ENCODE measurements at regions not wholly inside any gene's neighbourhood (a gene's known extent, or its start where the extent isn't known, plus 50 kb on each side); places are given as distances from the start of the nearest gene placed in this dataset.

DNA sequence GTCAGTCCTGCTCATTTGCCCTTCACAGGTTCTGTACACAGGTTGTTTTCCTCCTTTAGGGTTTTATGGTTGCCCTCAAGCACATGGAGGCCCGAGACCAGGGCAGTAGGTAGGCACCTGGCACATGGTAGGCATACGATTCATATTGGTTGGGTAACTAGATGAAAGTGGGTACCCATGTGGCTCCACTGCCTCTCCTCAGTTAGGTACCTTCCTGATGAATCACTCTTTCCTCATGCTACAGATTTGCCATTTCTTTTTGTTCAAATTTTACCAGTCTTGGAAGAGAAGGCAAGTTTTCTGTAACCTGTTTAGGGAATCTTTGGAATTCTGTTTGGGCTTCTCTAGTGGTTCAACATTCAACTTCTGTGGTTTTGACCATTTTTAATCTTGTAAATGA lies 121.3 kb downstream of the FHIP1A start:
- H3K9me3 Mint-ChIP-seq: peaks cover 2 to 7% (median 3%) of the 10 kb centered on the region in 7 donors
- intact Hi-C loops (cut with micrococcal nuclease): no loop called here
- no peaks in the 10 kb centered on the region for H3K79me2 ChIP-seq (ENCODE audit: insufficient read depth, low read length)
- no peak overlapping the region for H3K27ac ChIP-seq (ENCODE audit: low read depth in 1 of 2, low read length in 2 of 2)
- WGBS (ENCODE audit: insufficient coverage): no CpG with 5 or more reads among the region's 2 CpGs
- peaks cover 0 to 3% of the 10 kb centered on the region in 2 donors for H3K4me1 ChIP-seq (ENCODE audit: control insufficient read depth in 1 of 2, insufficient read depth in 2 of 2, low read length in 2 of 2)
- no peaks in the 10 kb centered on the region for H3K36me3 ChIP-seq (replicated peaks in 1 of 2; ENCODE audit: control insufficient read depth in 1 of 2, insufficient read depth in 2 of 2, low read length in 2 of 2)
- no peak overlapping the region for H3K4me2 ChIP-seq (replicated peaks; ENCODE audit: extremely low read depth, low read length, poor library complexity, severe bottlenecking)
- H3K4me1 Mint-ChIP-seq: peaks cover 11% of the 10 kb centered on the region
- no peaks in the 10 kb centered on the region for H4K20me1 ChIP-seq (ENCODE audit: insufficient read depth, low read length)
- no peak for DNase-seq
- no peak overlapping the region for H3K4me3 ChIP-seq (replicated peaks in 1 of 3; ENCODE audit: low read depth in 2 of 3, low read length in 3 of 3)
- peaks cover 0 to 4% (median 0%) of the 10 kb centered on the region in 3 donors for H3K27me3 Mint-ChIP-seq (ENCODE audit: low read depth in 3 of 3)
- H3K9ac ChIP-seq (ENCODE audit: insufficient read depth, low read length, poor library complexity, severe bottlenecking): no peak overlapping the region
- no peak overlapping the region for H3K4me3 Mint-ChIP-seq
- no peak overlapping the region for H2AFZ ChIP-seq (ENCODE audit: insufficient read depth, low read depth, low read length, poor library complexity, severe bottlenecking)
- no peak for TF ChIP-seq CTCF (IDR thresholded peaks at IDR 0.05)
- H3K36me3 Mint-ChIP-seq: no peaks in the 10 kb centered on the region
- H3K27ac Mint-ChIP-seq: no peak overlapping the region
- H3K9me3 ChIP-seq (replicated peaks in 1 of 2; ENCODE audit: control insufficient read depth in 1 of 2, insufficient read depth in 1 of 2, low read length in 2 of 2): no peaks in the 10 kb centered on the region
- H3K27me3 ChIP-seq (ENCODE audit: control insufficient read depth in 2 of 2, insufficient read depth in 2 of 2, low read length in 2 of 2): no peaks in the 10 kb centered on the region

DNA sequence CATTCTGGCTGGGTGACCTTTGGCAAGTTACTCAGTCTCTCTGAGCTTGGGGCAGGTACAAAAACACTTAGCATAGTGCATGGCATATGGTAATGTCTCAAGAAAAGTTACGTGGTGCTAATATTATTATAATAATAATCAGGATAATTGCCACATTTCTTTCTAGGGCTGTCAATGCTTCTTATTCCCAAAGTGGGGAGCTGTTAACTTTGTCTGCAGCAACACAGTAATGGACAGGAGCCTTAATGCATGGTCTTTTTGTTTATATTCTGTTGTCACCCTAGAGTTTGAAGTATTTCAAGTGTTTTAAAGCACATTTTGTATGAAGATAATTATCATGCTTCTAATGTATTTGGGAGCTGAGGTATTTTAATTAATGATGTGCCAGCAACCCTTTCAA lies 121.8 kb downstream of the FHIP1A start:
- H3K27me3 Mint-ChIP-seq (ENCODE audit: low read depth in 3 of 3): peaks cover 0 to 4% (median 0%) of the 10 kb centered on the region in 3 donors
- intact Hi-C loops (cut with micrococcal nuclease): no loop called here
- no peak overlapping the region for H3K4me2 ChIP-seq (replicated peaks; ENCODE audit: extremely low read depth, low read length, poor library complexity, severe bottlenecking)
- no CpG with 5 or more reads among the region's 1 CpG for WGBS (ENCODE audit: insufficient coverage)
- H3K4me1 Mint-ChIP-seq: peaks cover 11% of the 10 kb centered on the region
- H2AFZ ChIP-seq (ENCODE audit: insufficient read depth, low read depth, low read length, poor library complexity, severe bottlenecking): no peak overlapping the region
- H3K9me3 ChIP-seq (replicated peaks in 1 of 2; ENCODE audit: control insufficient read depth in 1 of 2, insufficient read depth in 1 of 2, low read length in 2 of 2): no peaks in the 10 kb centered on the region
- no peaks in the 10 kb centered on the region for H3K79me2 ChIP-seq (ENCODE audit: insufficient read depth, low read length)
- no peak overlapping the region for H3K9ac ChIP-seq (ENCODE audit: insufficient read depth, low read length, poor library complexity, severe bottlenecking)
- H3K27ac Mint-ChIP-seq: no peak overlapping the region
- no peak for TF ChIP-seq CTCF (IDR thresholded peaks at IDR 0.05)
- no peak overlapping the region for H3K4me3 ChIP-seq (replicated peaks in 1 of 3; ENCODE audit: low read depth in 2 of 3, low read length in 3 of 3)
- H3K27ac ChIP-seq (ENCODE audit: low read depth in 1 of 2, low read length in 2 of 2): no peak overlapping the region
- H4K20me1 ChIP-seq (ENCODE audit: insufficient read depth, low read length): no peaks in the 10 kb centered on the region
- H3K36me3 Mint-ChIP-seq: no peaks in the 10 kb centered on the region
- H3K4me3 Mint-ChIP-seq: no peak overlapping the region
- peaks cover 2 to 7% (median 3%) of the 10 kb centered on the region in 7 donors for H3K9me3 Mint-ChIP-seq
- DNase-seq: no peak
- no peaks in the 10 kb centered on the region for H3K27me3 ChIP-seq (ENCODE audit: control insufficient read depth in 2 of 2, insufficient read depth in 2 of 2, low read length in 2 of 2)
- H3K36me3 ChIP-seq (replicated peaks in 1 of 2; ENCODE audit: control insufficient read depth in 1 of 2, insufficient read depth in 2 of 2, low read length in 2 of 2): no peaks in the 10 kb centered on the region
- peaks cover 0 to 3% of the 10 kb centered on the region in 2 donors for H3K4me1 ChIP-seq (ENCODE audit: control insufficient read depth in 1 of 2, insufficient read depth in 2 of 2, low read length in 2 of 2)

Data from CD14-positive monocyte (primary cell).